Astrocyte (in vitro differentiated cells and primary cell): ENCODE measurements at regions not wholly inside any gene's neighbourhood (a gene's known extent, or its start where the extent isn't known, plus 50 kb on each side); places are given as distances from the start of the nearest gene placed in this dataset.

ENCODE experiments used
- DNase-seq: peaks from one replicate; pipeline ENCODE4 v3.0.0-alpha.2; 2010; ENCODE audit warnings: low read depth
- FAIRE-seq: peaks from 2 replicates; lab custom pipeline; 2011; peaks lifted over from hg19 to GRCh38; lab: Jason Lieb, UNC
- H2AFZ ChIP-seq: 2 replicates; pipeline ENCODE4 v1.6.0; 2012; ENCODE audit warnings: low read depth, low read length, inconsistent platforms
- H3K27ac ChIP-seq: 2 replicates; pipeline ENCODE4 v1.5.1; 2011; ENCODE audit warnings: low read depth, low read length, inconsistent platforms
- H3K27me3 ChIP-seq: 2 replicates; pipeline ENCODE4 v1.6.0; 2011; ENCODE audit warnings: low read length, inconsistent platforms; ENCODE audit not compliant: insufficient read depth
- H3K36me3 ChIP-seq: 2 replicates; pipeline ENCODE4 v1.5.1; 2011; ENCODE audit warnings: low read length, inconsistent platforms; ENCODE audit not compliant: insufficient read depth
- H3K4me1 ChIP-seq: 2 replicates; pipeline ENCODE4 v1.5.1; 2011; ENCODE audit warnings: low read length, inconsistent platforms; ENCODE audit not compliant: insufficient read depth
- H3K4me2 ChIP-seq: 2 replicates; pipeline ENCODE4 v1.6.0; 2012; ENCODE audit warnings: low read length, inconsistent platforms
- H3K4me3 ChIP-seq: 2 replicates; pipeline ENCODE4 v1.5.1; 2011; ENCODE audit warnings: low read depth, mild to moderate bottlenecking, low read length, inconsistent platforms; ENCODE audit not compliant: insufficient read depth
- H3K79me2 ChIP-seq: 2 replicates; pipeline ENCODE4 v1.6.0; 2012; ENCODE audit warnings: mild to moderate bottlenecking, low read length, inconsistent platforms; ENCODE audit not compliant: insufficient read depth
- H3K9ac ChIP-seq: 2 replicates; pipeline ENCODE4 v1.6.0; 2012; ENCODE audit warnings: mild to moderate bottlenecking, low read length, inconsistent platforms
- H3K9me3 ChIP-seq: 2 replicates; pipeline ENCODE4 v1.5.1; 2012; ENCODE audit warnings: low read depth, mild to moderate bottlenecking, low read length, inconsistent platforms; ENCODE audit not compliant: insufficient read depth
- H4K20me1 ChIP-seq: 2 replicates; pipeline ENCODE4 v1.6.0; 2012; ENCODE audit warnings: low read length, inconsistent platforms; ENCODE audit not compliant: insufficient read depth
- H3K27ac Mint-ChIP-seq: one replicate; pipeline ENCODE4 v1.8.0; 2021; ENCODE audit warnings: mild to moderate bottlenecking, mixed read lengths; ENCODE audit not compliant: unreplicated experiment
- H3K27me3 Mint-ChIP-seq: one replicate; pipeline ENCODE4 v1.8.0; 2021; ENCODE audit warnings: low read depth, mixed read lengths; ENCODE audit not compliant: unreplicated experiment
- H3K36me3 Mint-ChIP-seq: one replicate; pipeline ENCODE4 v1.8.0; 2021; ENCODE audit warnings: low read depth, mixed read lengths; ENCODE audit not compliant: unreplicated experiment
- H3K4me1 Mint-ChIP-seq: one replicate; pipeline ENCODE4 v1.8.0; 2021; ENCODE audit warnings: low read depth, mixed read lengths; ENCODE audit not compliant: unreplicated experiment
- H3K4me3 Mint-ChIP-seq: one replicate; pipeline ENCODE4 v1.8.0; 2021; ENCODE audit warnings: mild to moderate bottlenecking, moderate library complexity, mixed read lengths; ENCODE audit not compliant: unreplicated experiment
- H3K9me3 Mint-ChIP-seq: one replicate; pipeline ENCODE4 v1.8.0; 2021; ENCODE audit warnings: mild to moderate bottlenecking, mixed read lengths; ENCODE audit not compliant: unreplicated experiment
- EZH2 ChIP-seq: IDR thresholded peaks from 2 replicates; pipeline ENCODE4 v1.6.1; 2012; ENCODE audit warnings: mild to moderate bottlenecking, low read length, inconsistent platforms; ENCODE audit not compliant: insufficient read depth
- TF ChIP-seq, protein P1 (sequence below): IDR thresholded peaks from 2 replicates; pipeline ENCODE4 v1.5.1; 2011; ENCODE audit warnings: low read depth, mild to moderate bottlenecking, inconsistent platforms, low read length, moderate library complexity; ENCODE audit not compliant: insufficient read depth

- no peak overlapping the region for H3K27ac Mint-ChIP-seq
- peaks cover 5% of the 10 kb centered on the region for H3K27me3 Mint-ChIP-seq
- no peak overlapping the region for H3K4me3 ChIP-seq
- H3K27ac ChIP-seq, result no peak overlapping the region
- H3K9me3 ChIP-seq, result no peaks in the 10 kb centered on the region
- no peaks in the 10 kb centered on the region for H4K20me1 ChIP-seq
- no peaks in the 10 kb centered on the region for H3K4me1 ChIP-seq
- H3K4me3 Mint-ChIP-seq, result no peak overlapping the region
- no peak overlapping the region for H3K9ac ChIP-seq
- H3K36me3 Mint-ChIP-seq, result no peaks in the 10 kb centered on the region
- DNase-seq (no peak), FAIRE-seq (no peak)
- no peaks in the 10 kb centered on the region for H3K4me1 Mint-ChIP-seq
- peaks cover 3% of the 10 kb centered on the region for H3K9me3 Mint-ChIP-seq
- H2AFZ ChIP-seq, result no peak overlapping the region
- H3K79me2 ChIP-seq, result no peaks in the 10 kb centered on the region
- H3K4me2 ChIP-seq, result no peak overlapping the region
- TF ChIP-seq EZH2, result no peak
- TF ChIP-seq, protein P1, sequence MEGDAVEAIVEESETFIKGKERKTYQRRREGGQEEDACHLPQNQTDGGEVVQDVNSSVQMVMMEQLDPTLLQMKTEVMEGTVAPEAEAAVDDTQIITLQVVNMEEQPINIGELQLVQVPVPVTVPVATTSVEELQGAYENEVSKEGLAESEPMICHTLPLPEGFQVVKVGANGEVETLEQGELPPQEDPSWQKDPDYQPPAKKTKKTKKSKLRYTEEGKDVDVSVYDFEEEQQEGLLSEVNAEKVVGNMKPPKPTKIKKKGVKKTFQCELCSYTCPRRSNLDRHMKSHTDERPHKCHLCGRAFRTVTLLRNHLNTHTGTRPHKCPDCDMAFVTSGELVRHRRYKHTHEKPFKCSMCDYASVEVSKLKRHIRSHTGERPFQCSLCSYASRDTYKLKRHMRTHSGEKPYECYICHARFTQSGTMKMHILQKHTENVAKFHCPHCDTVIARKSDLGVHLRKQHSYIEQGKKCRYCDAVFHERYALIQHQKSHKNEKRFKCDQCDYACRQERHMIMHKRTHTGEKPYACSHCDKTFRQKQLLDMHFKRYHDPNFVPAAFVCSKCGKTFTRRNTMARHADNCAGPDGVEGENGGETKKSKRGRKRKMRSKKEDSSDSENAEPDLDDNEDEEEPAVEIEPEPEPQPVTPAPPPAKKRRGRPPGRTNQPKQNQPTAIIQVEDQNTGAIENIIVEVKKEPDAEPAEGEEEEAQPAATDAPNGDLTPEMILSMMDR, result no peak
- no peaks in the 10 kb centered on the region for H3K36me3 ChIP-seq
- H3K27me3 ChIP-seq, result no peaks in the 10 kb centered on the region
These were observed 506.2 kb upstream of the TBX3 start for GRCh38 chr12:115190010-115190770.

GRCh38 chr12:115185506-115185905 lies 501.5 kb upstream of the TBX3 start:
- no peak overlapping the region for H3K27ac Mint-ChIP-seq
- Histone ChIP-seq H3K36me3 (no peaks in the 10 kb centered on the region), H3K27ac (no peak overlapping the region), H2AFZ (no peak overlapping the region), H3K4me3 (no peak overlapping the region), H3K9me3 (no peaks in the 10 kb centered on the region), H4K20me1 (no peaks in the 10 kb centered on the region), H3K79me2 (no peaks in the 10 kb centered on the region), H3K4me1 (no peaks in the 10 kb centered on the region), H3K9ac (no peak overlapping the region), H3K27me3 (no peaks in the 10 kb centered on the region), H3K4me2 (no peak overlapping the region)
- peaks cover 16% of the 10 kb centered on the region for H3K27me3 Mint-ChIP-seq
- H3K4me1 Mint-ChIP-seq, result no peaks in the 10 kb centered on the region
- peaks cover 3% of the 10 kb centered on the region for H3K9me3 Mint-ChIP-seq
- H3K4me3 Mint-ChIP-seq, result no peak overlapping the region
- DNase-seq, result peak; percentile 46
- no peak for FAIRE-seq
- no peak for TF ChIP-seq EZH2
- TF ChIP-seq, protein P1, result no peak
- H3K36me3 Mint-ChIP-seq, result no peaks in the 10 kb centered on the region

DNA sequence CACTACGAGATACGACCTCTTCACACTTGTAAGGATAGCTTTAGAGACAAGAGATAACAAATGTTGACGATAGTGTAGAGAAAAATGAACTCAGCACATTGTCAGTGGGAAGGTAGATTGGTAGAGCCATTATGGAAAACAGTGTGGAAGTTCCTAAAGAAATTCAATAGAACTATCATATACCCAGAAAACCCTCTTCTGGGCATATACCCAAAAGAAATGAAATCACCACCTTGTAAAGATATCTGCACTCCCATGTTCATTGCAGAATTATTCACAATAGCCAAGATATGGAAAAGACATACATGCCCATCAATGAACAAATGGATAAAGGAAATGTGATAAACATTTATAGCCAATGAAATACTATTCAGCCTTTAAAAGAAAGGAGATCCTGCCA lies 499.8 kb upstream of the TBX3 start:
- Histone ChIP-seq H3K79me2 (no peaks in the 10 kb centered on the region), H3K4me3 (no peak overlapping the region), H3K4me2 (no peak overlapping the region), H4K20me1 (no peaks in the 10 kb centered on the region), H3K27me3 (no peaks in the 10 kb centered on the region), H3K27ac (no peak overlapping the region), H3K9ac (no peak overlapping the region), H2AFZ (no peak overlapping the region), H3K36me3 (no peaks in the 10 kb centered on the region), H3K9me3 (no peaks in the 10 kb centered on the region), H3K4me1 (no peaks in the 10 kb centered on the region)
- no peak for TF ChIP-seq EZH2
- TF ChIP-seq, protein P1, result no peak
- Mint-ChIP-seq H3K27me3 (peaks cover 23% of the 10 kb centered on the region), H3K36me3 (no peaks in the 10 kb centered on the region), H3K27ac (no peak overlapping the region), H3K4me1 (no peaks in the 10 kb centered on the region), H3K4me3 (no peak overlapping the region), H3K9me3 (peaks cover 3% of the 10 kb centered on the region)
- FAIRE-seq, result peak; percentile 9
- DNase-seq, result no peak
